ENCODE measurements at regions not wholly inside any gene's neighbourhood (a gene's known extent, or its start where the extent isn't known, plus 50 kb on each side); places are given as distances from the start of the nearest gene placed in this dataset.

GRCh38 chr12:14303661-14304155, 61.8 kb upstream of the ATF7IP start:
- H3K27me3 ChIP-seq (ENCODE audit: control insufficient read depth, low read length) = no peaks in the 10 kb centered on the region
- H3K27ac ChIP-seq (ENCODE audit: low read depth, low read length) = no peak overlapping the region
- H3K79me2 ChIP-seq (ENCODE audit: control insufficient read depth, low read length) = no peaks in the 10 kb centered on the region
- peaks cover 22% of the 10 kb centered on the region for H3K4me1 ChIP-seq (ENCODE audit: control insufficient read depth, low read length)
- TF ChIP-seq CTCF (IDR thresholded peaks at IDR 0.05; ENCODE audit: low read depth, low read length, poor library complexity, severe bottlenecking) = no peak
- TF ChIP-seq EZH2phosphoT487 (IDR thresholded peaks at IDR 0.05; ENCODE audit: borderline replicate concordance, low read length) = no peak
- peaks cover 17% of the 10 kb centered on the region; the same call in 1 of the 2 replicates for H3K9me3 ChIP-seq (ENCODE audit: control insufficient read depth, insufficient read depth, low read length)
- H4K20me1 ChIP-seq (ENCODE audit: control insufficient read depth, insufficient read depth, low read depth, low read length) = no peaks in the 10 kb centered on the region
- H3K4me2 ChIP-seq (ENCODE audit: low read length) = 0 out of 2 replicates have a peak overlapping the region, but pooled peaks have one; percentile 21
- H3F3A ChIP-seq (ENCODE audit: control insufficient read depth, insufficient read depth) = no peaks in the 10 kb centered on the region; the same call in 1 of the 2 replicates
- no peaks in the 10 kb centered on the region for H3K36me3 ChIP-seq (ENCODE audit: control insufficient read depth, low read length)
- H3K4me3 ChIP-seq (ENCODE audit: low read length) = no peak overlapping the region
- H3K9me2 ChIP-seq (replicated peaks; ENCODE audit: control insufficient read depth, low read length) = no peaks in the 10 kb centered on the region

GRCh38 chr12:14307004-14307403, 58.5 kb upstream of the ATF7IP start:
- Histone ChIP-seq H3F3A (ENCODE audit: control insufficient read depth, insufficient read depth) (no peaks in the 10 kb centered on the region; the same call in 1 of the 2 replicates), H3K4me3 (ENCODE audit: low read length) (peak overlapping the region; percentile 12), H3K9me2 (replicated peaks; ENCODE audit: control insufficient read depth, low read length) (no peaks in the 10 kb centered on the region), H3K79me2 (ENCODE audit: control insufficient read depth, low read length) (no peaks in the 10 kb centered on the region), H3K36me3 (ENCODE audit: control insufficient read depth, low read length) (no peaks in the 10 kb centered on the region), H3K4me1 (ENCODE audit: control insufficient read depth, low read length) (peaks cover 33% of the 10 kb centered on the region), H3K9me3 (ENCODE audit: control insufficient read depth, insufficient read depth, low read length) (peaks cover 8% of the 10 kb centered on the region; the same call in 1 of the 2 replicates), H4K20me1 (ENCODE audit: control insufficient read depth, insufficient read depth, low read depth, low read length) (no peaks in the 10 kb centered on the region), H3K4me2 (ENCODE audit: low read length) (peak overlapping the region; percentile 32), H3K27ac (ENCODE audit: low read depth, low read length) (peak overlapping the region; percentile 40), H3K27me3 (ENCODE audit: control insufficient read depth, low read length) (no peaks in the 10 kb centered on the region)
- TF ChIP-seq CTCF (IDR thresholded peaks at IDR 0.05; ENCODE audit: low read depth, low read length, poor library complexity, severe bottlenecking) = no peak
- no peak for TF ChIP-seq EZH2phosphoT487 (IDR thresholded peaks at IDR 0.05; ENCODE audit: borderline replicate concordance, low read length)

- Histone ChIP-seq H3K4me2 (ENCODE audit: low read length) (no peak overlapping the region), H3K27me3 (ENCODE audit: control insufficient read depth, low read length) (no peaks in the 10 kb centered on the region), H3K36me3 (ENCODE audit: control insufficient read depth, low read length) (no peaks in the 10 kb centered on the region), H3K27ac (ENCODE audit: low read depth, low read length) (no peak overlapping the region), H3F3A (ENCODE audit: control insufficient read depth, insufficient read depth) (no peaks in the 10 kb centered on the region; the same call in 1 of the 2 replicates), H3K9me2 (replicated peaks; ENCODE audit: control insufficient read depth, low read length) (no peaks in the 10 kb centered on the region), H3K4me3 (ENCODE audit: low read length) (no peak overlapping the region), H4K20me1 (ENCODE audit: control insufficient read depth, insufficient read depth, low read depth, low read length) (no peaks in the 10 kb centered on the region), H3K9me3 (ENCODE audit: control insufficient read depth, insufficient read depth, low read length) (peaks cover 8% of the 10 kb centered on the region; the same call in 1 of the 2 replicates), H3K79me2 (ENCODE audit: control insufficient read depth, low read length) (no peaks in the 10 kb centered on the region), H3K4me1 (ENCODE audit: control insufficient read depth, low read length) (peaks cover 31% of the 10 kb centered on the region)
- TF ChIP-seq EZH2phosphoT487 (IDR thresholded peaks at IDR 0.05; ENCODE audit: borderline replicate concordance, low read length) (no peak), CTCF (IDR thresholded peaks at IDR 0.05; ENCODE audit: low read depth, low read length, poor library complexity, severe bottlenecking) (no peak)
These were observed 57.0 kb upstream of the ATF7IP start for GRCh38 chr12:14308516-14308915.

Measured in DOHH2 (cell line).